Esophagus squamous epithelium (tissue), 4 donors: ENCODE measurements at regions not wholly inside any gene's neighbourhood (a gene's known extent, or its start where the extent isn't known, plus 50 kb on each side); places are given as distances from the start of the nearest gene placed in this dataset.

Experiments
- POLR2A ChIP-seq, 4 donors: fragments of 450-650 bp; IDR thresholded peaks; one replicate each; pipeline ENCODE4 v1.6.1; 2017; ENCODE audit warnings: antibody characterized with exemption in 4 of 4, mild to moderate bottlenecking in 4 of 4, moderate library complexity in 3 of 4
- TF ChIP-seq, protein P1 (sequence below), 6 experiments: fragments of 450-650 bp in 4 of 6; fragments of 200-600 bp in 2 of 6; sonication (generic) in 2 of 6; IDR thresholded peaks; one replicate each; pipeline ENCODE4 v1.5.1; 2016 to 2019; ENCODE audit warnings: antibody characterized with exemption in 6 of 6, mild to moderate bottlenecking in 4 of 6, moderate library complexity in 4 of 6

DNA sequence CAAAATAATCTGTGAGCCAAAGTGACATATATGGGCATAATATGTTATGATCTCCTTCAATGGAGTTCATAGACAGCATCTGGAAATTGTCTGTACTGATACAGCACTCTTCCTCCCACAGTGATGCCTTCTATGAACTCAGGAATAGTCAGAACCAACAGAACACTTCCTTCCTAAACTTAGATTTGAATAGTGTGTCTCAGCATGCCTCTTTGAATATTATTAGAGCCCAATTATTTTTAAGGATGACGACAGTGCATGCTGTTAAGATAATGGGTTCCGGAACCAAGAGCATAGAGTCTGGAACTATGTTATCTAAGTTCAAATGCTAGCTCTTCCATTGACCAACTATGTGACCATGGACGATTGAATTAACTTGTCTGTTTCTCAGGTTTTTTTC lies 386.6 kb upstream of the PRICKLE1 start:
- TF ChIP-seq, protein P1, sequence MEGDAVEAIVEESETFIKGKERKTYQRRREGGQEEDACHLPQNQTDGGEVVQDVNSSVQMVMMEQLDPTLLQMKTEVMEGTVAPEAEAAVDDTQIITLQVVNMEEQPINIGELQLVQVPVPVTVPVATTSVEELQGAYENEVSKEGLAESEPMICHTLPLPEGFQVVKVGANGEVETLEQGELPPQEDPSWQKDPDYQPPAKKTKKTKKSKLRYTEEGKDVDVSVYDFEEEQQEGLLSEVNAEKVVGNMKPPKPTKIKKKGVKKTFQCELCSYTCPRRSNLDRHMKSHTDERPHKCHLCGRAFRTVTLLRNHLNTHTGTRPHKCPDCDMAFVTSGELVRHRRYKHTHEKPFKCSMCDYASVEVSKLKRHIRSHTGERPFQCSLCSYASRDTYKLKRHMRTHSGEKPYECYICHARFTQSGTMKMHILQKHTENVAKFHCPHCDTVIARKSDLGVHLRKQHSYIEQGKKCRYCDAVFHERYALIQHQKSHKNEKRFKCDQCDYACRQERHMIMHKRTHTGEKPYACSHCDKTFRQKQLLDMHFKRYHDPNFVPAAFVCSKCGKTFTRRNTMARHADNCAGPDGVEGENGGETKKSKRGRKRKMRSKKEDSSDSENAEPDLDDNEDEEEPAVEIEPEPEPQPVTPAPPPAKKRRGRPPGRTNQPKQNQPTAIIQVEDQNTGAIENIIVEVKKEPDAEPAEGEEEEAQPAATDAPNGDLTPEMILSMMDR (IDR thresholded peaks at IDR 0.05): no peak
- TF ChIP-seq POLR2A (IDR thresholded peaks at IDR 0.05): no peak
